Trophoblast cell (in vitro differentiated cells and primary cell): ENCODE measurements at regions not wholly inside any gene's neighbourhood (a gene's known extent, or its start where the extent isn't known, plus 50 kb on each side); places are given as distances from the start of the nearest gene placed in this dataset.

Experiments used
- DNase-seq, 2 donors: peaks; one replicate each; pipeline ENCODE4 v3.0.0-alpha.2; 2016
- H2AFZ ChIP-seq: 2 replicates; pipeline ENCODE4 v1.6.1; 2013; ENCODE audit warnings: low read length, moderate library complexity, mild to moderate bottlenecking; ENCODE audit not compliant: insufficient read depth, poor library complexity
- H2AK5ac ChIP-seq: 2 replicates; pipeline ENCODE4 v1.6.1; 2013; ENCODE audit warnings: mild to moderate bottlenecking, low read length
- H2BK120ac ChIP-seq: 2 replicates; pipeline ENCODE4 v1.6.1; 2013; ENCODE audit warnings: low read length, mild to moderate bottlenecking, moderate library complexity; ENCODE audit not compliant: insufficient read depth, poor library complexity
- H2BK12ac ChIP-seq: 2 replicates; pipeline ENCODE4 v1.6.1; 2013; ENCODE audit warnings: mild to moderate bottlenecking, low read length, moderate library complexity
- H2BK5ac ChIP-seq: 2 replicates; pipeline ENCODE4 v1.6.1; 2013; ENCODE audit warnings: low read length, low read depth, moderate library complexity, mild to moderate bottlenecking; ENCODE audit not compliant: poor library complexity
- H3K14ac ChIP-seq: 2 replicates; pipeline ENCODE4 v1.6.1; 2013; ENCODE audit warnings: mild to moderate bottlenecking, low read length
- H3K18ac ChIP-seq: 2 replicates; pipeline ENCODE4 v1.6.1; 2013; ENCODE audit warnings: mild to moderate bottlenecking, low read length
- H3K23ac ChIP-seq: 2 replicates; pipeline ENCODE4 v1.6.1; 2013; ENCODE audit warnings: low read length
- H3K27ac ChIP-seq: 2 replicates; pipeline ENCODE4 v1.5.1; 2013; ENCODE audit warnings: low read depth, mild to moderate bottlenecking, inconsistent platforms, low read length, moderate library complexity
- H3K27me3 ChIP-seq: 2 replicates; pipeline ENCODE4 v1.6.1; 2013; ENCODE audit warnings: inconsistent platforms, mild to moderate bottlenecking, low read length, moderate library complexity; ENCODE audit not compliant: insufficient read depth
- H3K36me3 ChIP-seq, 2 experiments: 1 replicate in 1 of 2; 2 replicates in 1 of 2; pipeline ENCODE4 v1.6.1; 2013; ENCODE audit warnings: low read length in 2 of 2, mild to moderate bottlenecking in 2 of 2, moderate library complexity in 1 of 2; ENCODE audit not compliant: insufficient read depth in 2 of 2, control insufficient read depth in 1 of 2
- H3K4ac ChIP-seq: 2 replicates; pipeline ENCODE4 v1.6.1; 2013; ENCODE audit warnings: low read depth, mild to moderate bottlenecking, low read length, moderate library complexity
- H3K4me1 ChIP-seq, 2 experiments: 1 replicate in 1 of 2; 2 replicates in 1 of 2; pipeline ENCODE4 v1.6.1; 2013; ENCODE audit warnings: low read length in 2 of 2, mild to moderate bottlenecking in 2 of 2, moderate library complexity in 1 of 2; ENCODE audit not compliant: insufficient read depth in 2 of 2, control insufficient read depth in 1 of 2
- H3K4me2 ChIP-seq: 2 replicates; pipeline ENCODE4 v1.6.1; 2013; ENCODE audit warnings: inconsistent platforms, mild to moderate bottlenecking, low read length, moderate library complexity
- H3K4me3 ChIP-seq: 2 replicates; pipeline ENCODE4 v1.5.1; 2013; ENCODE audit warnings: mild to moderate bottlenecking, low read depth, low read length, inconsistent platforms
- H3K79me1 ChIP-seq: one replicate; pipeline ENCODE4 v1.6.1; 2013; ENCODE audit warnings: low read length
- H3K79me2 ChIP-seq: 2 replicates; pipeline ENCODE4 v1.6.1; 2013; ENCODE audit warnings: low read length, mild to moderate bottlenecking; ENCODE audit not compliant: control insufficient read depth, insufficient read depth, poor library complexity
- H3K9ac ChIP-seq: 2 replicates; pipeline ENCODE4 v1.6.1; 2013; ENCODE audit warnings: mild to moderate bottlenecking, low read length
- H3K9me3 ChIP-seq: 2 replicates; pipeline ENCODE4 v1.6.1; 2013; ENCODE audit warnings: low read depth, mild to moderate bottlenecking, control low read depth, inconsistent platforms, low read length; ENCODE audit not compliant: insufficient read depth
- H4K12ac ChIP-seq: 2 replicates; pipeline ENCODE4 v1.6.1; 2013; ENCODE audit warnings: low read depth, mild to moderate bottlenecking, low read length, moderate library complexity
- H4K8ac ChIP-seq: 2 replicates; pipeline ENCODE4 v1.6.1; 2013; ENCODE audit warnings: low read depth, mild to moderate bottlenecking, low read length, moderate library complexity
- H4K91ac ChIP-seq: one replicate; pipeline ENCODE4 v1.6.1; 2013; ENCODE audit warnings: low read depth, mild to moderate bottlenecking, low read length, moderate library complexity
- WGBS: extraction: QIAGEN DNeasy Blood & Tissue Kit; methylation state at CpG from one replicate; pipeline ENCODE4 v1.1.7; 2013; ENCODE audit warnings: missing lambda C conversion rate; ENCODE audit not compliant: insufficient read length, insufficient coverage; ENCODE audit errors: extremely low coverage; 5-methylcytosine and 5-hydroxymethylcytosine counted together

GRCh38 chr2:223416815-223417610, 185.1 kb downstream of the SCG2 start:
- H3K18ac ChIP-seq, result no peak overlapping the region
- WGBS, result no CpG with 5 or more reads among the region's 8 CpGs
- no peaks in the 10 kb centered on the region for H3K4me1 ChIP-seq
- no peaks in the 10 kb centered on the region for H3K79me1 ChIP-seq
- no peak overlapping the region for H2AFZ ChIP-seq
- no peak overlapping the region for H3K27ac ChIP-seq
- no peak overlapping the region for H3K23ac ChIP-seq
- H2AK5ac ChIP-seq, result no peak overlapping the region
- no peak overlapping the region for H2BK5ac ChIP-seq
- no peak overlapping the region for H4K8ac ChIP-seq
- no peak overlapping the region for H4K12ac ChIP-seq
- H3K4me3 ChIP-seq, result no peak overlapping the region
- H3K27me3 ChIP-seq, result no peaks in the 10 kb centered on the region
- H2BK12ac ChIP-seq, result no peak overlapping the region
- no peak overlapping the region for H3K4ac ChIP-seq
- peak; percentile 5 to 21 for DNase-seq
- H3K14ac ChIP-seq, result no peak overlapping the region
- H3K4me2 ChIP-seq, result no peak overlapping the region
- no peak overlapping the region for H3K9ac ChIP-seq
- H4K91ac ChIP-seq, result no peak overlapping the region
- no peaks in the 10 kb centered on the region for H3K36me3 ChIP-seq
- H3K79me2 ChIP-seq, result no peaks in the 10 kb centered on the region
- H2BK120ac ChIP-seq, result no peak overlapping the region
- H3K9me3 ChIP-seq, result no peaks in the 10 kb centered on the region

GRCh38 chr2:223418131-223418530, 184.0 kb downstream of the SCG2 start:
- no peak overlapping the region for H3K9ac ChIP-seq
- no peak overlapping the region for H2AK5ac ChIP-seq
- H3K4ac ChIP-seq, result no peak overlapping the region
- no peak overlapping the region for H2BK12ac ChIP-seq
- WGBS, result no CpG with 5 or more reads among the region's 6 CpGs
- no peaks in the 10 kb centered on the region for H3K36me3 ChIP-seq
- H2AFZ ChIP-seq, result no peak overlapping the region
- H3K4me2 ChIP-seq, result no peak overlapping the region
- H2BK120ac ChIP-seq, result no peak overlapping the region
- H3K4me3 ChIP-seq, result no peak overlapping the region
- no peaks in the 10 kb centered on the region for H3K27me3 ChIP-seq
- H3K27ac ChIP-seq, result no peak overlapping the region
- H2BK5ac ChIP-seq, result no peak overlapping the region
- H4K12ac ChIP-seq, result no peak overlapping the region
- H3K79me2 ChIP-seq, result no peaks in the 10 kb centered on the region
- H3K23ac ChIP-seq, result no peak overlapping the region
- no peak overlapping the region for H3K14ac ChIP-seq
- no peak overlapping the region for H3K18ac ChIP-seq
- H4K8ac ChIP-seq, result no peak overlapping the region
- no peak overlapping the region for H4K91ac ChIP-seq
- H3K9me3 ChIP-seq, result no peaks in the 10 kb centered on the region
- no peak for DNase-seq
- no peaks in the 10 kb centered on the region for H3K79me1 ChIP-seq
- no peaks in the 10 kb centered on the region for H3K4me1 ChIP-seq

GRCh38 chr2:223418604-223419199, 183.5 kb downstream of the SCG2 start:
- no peaks in the 10 kb centered on the region for H3K9me3 ChIP-seq
- no peaks in the 10 kb centered on the region for H3K79me1 ChIP-seq
- H2BK12ac ChIP-seq, result no peak overlapping the region
- H3K27me3 ChIP-seq, result no peaks in the 10 kb centered on the region
- H3K18ac ChIP-seq, result no peak overlapping the region
- no peak for DNase-seq
- no peak overlapping the region for H3K27ac ChIP-seq
- no peak overlapping the region for H3K4me3 ChIP-seq
- H4K91ac ChIP-seq, result no peak overlapping the region
- no peaks in the 10 kb centered on the region for H3K4me1 ChIP-seq
- no CpG with 5 or more reads among the region's 1 CpG for WGBS
- H3K79me2 ChIP-seq, result no peaks in the 10 kb centered on the region
- no peak overlapping the region for H2BK120ac ChIP-seq
- no peak overlapping the region for H3K23ac ChIP-seq
- H2BK5ac ChIP-seq, result no peak overlapping the region
- no peak overlapping the region for H3K4ac ChIP-seq
- H3K36me3 ChIP-seq, result no peaks in the 10 kb centered on the region
- H2AFZ ChIP-seq, result no peak overlapping the region
- H4K12ac ChIP-seq, result no peak overlapping the region
- no peak overlapping the region for H2AK5ac ChIP-seq
- no peak overlapping the region for H3K14ac ChIP-seq
- no peak overlapping the region for H3K9ac ChIP-seq
- H4K8ac ChIP-seq, result no peak overlapping the region
- no peak overlapping the region for H3K4me2 ChIP-seq

GRCh38 chr2:223420048-223420447, 182.1 kb downstream of the SCG2 start:
- Histone ChIP-seq H2BK12ac (no peak overlapping the region), H3K27me3 (no peaks in the 10 kb centered on the region), H3K9ac (no peak overlapping the region), H3K23ac (no peak overlapping the region), H3K14ac (no peak overlapping the region), H3K4me2 (no peak overlapping the region), H4K12ac (no peak overlapping the region), H3K36me3 (no peaks in the 10 kb centered on the region), H2AK5ac (no peak overlapping the region), H2BK120ac (no peak overlapping the region), H3K4me1 (no peaks in the 10 kb centered on the region), H3K79me1 (no peaks in the 10 kb centered on the region), H3K18ac (no peak overlapping the region), H3K79me2 (no peaks in the 10 kb centered on the region), H3K4ac (no peak overlapping the region), H3K27ac (no peak overlapping the region), H4K91ac (no peak overlapping the region), H4K8ac (peak overlapping the region; percentile 47), H2AFZ (no peak overlapping the region), H3K4me3 (no peak overlapping the region), H3K9me3 (no peaks in the 10 kb centered on the region), H2BK5ac (no peak overlapping the region)
- no peak for DNase-seq
- WGBS, result no CpG with 5 or more reads among the region's 1 CpG
